ENCODE measurements at regions not wholly inside any gene's neighbourhood (a gene's known extent, or its start where the extent isn't known, plus 50 kb on each side); places are given as distances from the start of the nearest gene placed in this dataset.

DNA sequence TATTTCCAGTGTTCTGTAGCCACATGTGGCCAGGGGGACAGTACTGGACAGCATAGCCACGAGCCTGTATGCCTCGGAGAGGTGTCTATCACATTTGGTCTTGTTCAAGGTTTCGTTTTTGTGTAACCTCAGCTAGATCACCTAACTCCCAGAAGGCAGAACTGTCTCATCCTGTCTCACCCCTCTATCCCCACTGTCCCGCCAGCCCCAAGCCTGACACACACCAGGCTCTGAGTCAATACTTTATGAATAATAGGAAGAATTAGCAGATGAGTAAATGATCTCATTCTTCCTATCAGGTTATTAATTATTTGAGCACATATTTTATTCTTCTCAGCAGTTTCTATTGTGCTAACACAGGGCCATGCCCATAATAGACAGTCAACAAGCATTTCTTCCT is 132.2 kb downstream of the NUFIP1 start:
- no TSS peak for BruUV-seq (replicated peaks)

More for the DNA sequence above, 132.2 kb downstream of the NUFIP1 start:
- CTCF ChIA-PET (ENCODE audit: low intra/inter-chr PET ratio, low total read pairs), result no interaction called here
- Histone ChIP-seq H3K36me3 (replicated peaks in 1 of 2; ENCODE audit: control insufficient read depth in 1 of 2, insufficient read depth in 2 of 2, low read length in 2 of 2) (no peaks in the 10 kb centered on the region), H3K4me1 (ENCODE audit: insufficient read depth, low read length) (peaks cover 37% of the 10 kb centered on the region), H3K9ac (ENCODE audit: insufficient read depth, low read depth, low read length) (no peak overlapping the region), H2AFZ (ENCODE audit: low read length) (no peak overlapping the region), H3K27ac (ENCODE audit: extremely low read length, insufficient read depth, low read length) (no peak overlapping the region), H3K4me2 (ENCODE audit: low read depth, low read length) (no peak overlapping the region), H3K79me2 (ENCODE audit: insufficient read depth, low read length) (no peaks in the 10 kb centered on the region), H3K4me3 (replicated peaks in 1 of 3; ENCODE audit: insufficient read depth in 1 of 3, low read depth in 2 of 3, low read length in 3 of 3) (no peak overlapping the region), H4K20me1 (ENCODE audit: insufficient read depth, low read length) (no peaks in the 10 kb centered on the region), H3K9me3 (ENCODE audit: low read length) (no peaks in the 10 kb centered on the region), H3K27me3 (ENCODE audit: control insufficient read depth in 1 of 2, insufficient read depth in 2 of 2, low read length in 2 of 2) (no peaks in the 10 kb centered on the region; a peak in 1 of 5 replicates)
- in situ Hi-C loops (cut with HindIII; ENCODE audit: extremely low pct_ligation_motif_present, low pct_unique_long_range_greater_than_20kb) (no loop called here), intact Hi-C loops (cut with micrococcal nuclease; ENCODE audit: unreplicated experiment) (no loop called here)
- FAIRE-seq (no peak), ATAC-seq (no peak), DNase-seq (ENCODE audit: low spot score) (no peak)
- POLR2A ChIA-PET, result no interaction called here
- TF ChIP-seq, protein P1, sequence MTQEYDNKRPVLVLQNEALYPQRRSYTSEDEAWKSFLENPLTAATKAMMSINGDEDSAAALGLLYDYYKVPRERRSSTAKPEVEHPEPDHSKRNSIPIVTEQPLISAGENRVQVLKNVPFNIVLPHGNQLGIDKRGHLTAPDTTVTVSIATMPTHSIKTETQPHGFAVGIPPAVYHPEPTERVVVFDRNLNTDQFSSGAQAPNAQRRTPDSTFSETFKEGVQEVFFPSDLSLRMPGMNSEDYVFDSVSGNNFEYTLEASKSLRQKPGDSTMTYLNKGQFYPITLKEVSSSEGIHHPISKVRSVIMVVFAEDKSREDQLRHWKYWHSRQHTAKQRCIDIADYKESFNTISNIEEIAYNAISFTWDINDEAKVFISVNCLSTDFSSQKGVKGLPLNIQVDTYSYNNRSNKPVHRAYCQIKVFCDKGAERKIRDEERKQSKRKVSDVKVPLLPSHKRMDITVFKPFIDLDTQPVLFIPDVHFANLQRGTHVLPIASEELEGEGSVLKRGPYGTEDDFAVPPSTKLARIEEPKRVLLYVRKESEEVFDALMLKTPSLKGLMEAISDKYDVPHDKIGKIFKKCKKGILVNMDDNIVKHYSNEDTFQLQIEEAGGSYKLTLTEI (CRISPR knock-in tag; conservative IDR thresholded peaks at IDR 0.05), result no peak
- TF ChIP-seq, protein P2, sequence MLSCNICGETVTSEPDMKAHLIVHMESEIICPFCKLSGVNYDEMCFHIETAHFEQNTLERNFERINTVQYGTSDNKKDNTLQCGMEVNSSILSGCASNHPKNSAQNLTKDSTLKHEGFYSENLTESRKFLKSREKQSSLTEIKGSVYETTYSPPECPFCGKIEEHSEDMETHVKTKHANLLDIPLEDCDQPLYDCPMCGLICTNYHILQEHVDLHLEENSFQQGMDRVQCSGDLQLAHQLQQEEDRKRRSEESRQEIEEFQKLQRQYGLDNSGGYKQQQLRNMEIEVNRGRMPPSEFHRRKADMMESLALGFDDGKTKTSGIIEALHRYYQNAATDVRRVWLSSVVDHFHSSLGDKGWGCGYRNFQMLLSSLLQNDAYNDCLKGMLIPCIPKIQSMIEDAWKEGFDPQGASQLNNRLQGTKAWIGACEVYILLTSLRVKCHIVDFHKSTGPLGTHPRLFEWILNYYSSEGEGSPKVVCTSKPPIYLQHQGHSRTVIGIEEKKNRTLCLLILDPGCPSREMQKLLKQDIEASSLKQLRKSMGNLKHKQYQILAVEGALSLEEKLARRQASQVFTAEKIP (CRISPR knock-in tag; IDR thresholded peaks at IDR 0.05; ENCODE audit: borderline replicate concordance), result no peak
- TF ChIP-seq ZNF772 (CRISPR knock-in tag; IDR thresholded peaks at IDR 0.05), result no peak
- TF ChIP-seq, protein P3, sequence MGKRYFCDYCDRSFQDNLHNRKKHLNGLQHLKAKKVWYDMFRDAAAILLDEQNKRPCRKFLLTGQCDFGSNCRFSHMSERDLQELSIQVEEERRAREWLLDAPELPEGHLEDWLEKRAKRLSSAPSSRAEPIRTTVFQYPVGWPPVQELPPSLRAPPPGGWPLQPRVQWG (CRISPR knock-in tag; IDR thresholded peaks at IDR 0.05; ENCODE audit: borderline replicate concordance, low read depth), result no peak
- TF ChIP-seq, protein P4, sequence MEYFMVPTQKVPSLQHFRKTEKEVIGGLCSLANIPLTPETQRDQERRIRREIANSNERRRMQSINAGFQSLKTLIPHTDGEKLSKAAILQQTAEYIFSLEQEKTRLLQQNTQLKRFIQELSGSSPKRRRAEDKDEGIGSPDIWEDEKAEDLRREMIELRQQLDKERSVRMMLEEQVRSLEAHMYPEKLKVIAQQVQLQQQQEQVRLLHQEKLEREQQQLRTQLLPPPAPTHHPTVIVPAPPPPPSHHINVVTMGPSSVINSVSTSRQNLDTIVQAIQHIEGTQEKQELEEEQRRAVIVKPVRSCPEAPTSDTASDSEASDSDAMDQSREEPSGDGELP (IDR thresholded peaks at IDR 0.05; ENCODE audit: borderline replicate concordance, low read depth), result no peak
- TF ChIP-seq FOXO1 (CRISPR knock-in tag; IDR thresholded peaks at IDR 0.05), result no peak
- TF ChIP-seq ZNF724P (CRISPR knock-in tag; IDR thresholded peaks at IDR 0.05; ENCODE audit: borderline replicate concordance), result no peak
- TF ChIP-seq, protein P5, sequence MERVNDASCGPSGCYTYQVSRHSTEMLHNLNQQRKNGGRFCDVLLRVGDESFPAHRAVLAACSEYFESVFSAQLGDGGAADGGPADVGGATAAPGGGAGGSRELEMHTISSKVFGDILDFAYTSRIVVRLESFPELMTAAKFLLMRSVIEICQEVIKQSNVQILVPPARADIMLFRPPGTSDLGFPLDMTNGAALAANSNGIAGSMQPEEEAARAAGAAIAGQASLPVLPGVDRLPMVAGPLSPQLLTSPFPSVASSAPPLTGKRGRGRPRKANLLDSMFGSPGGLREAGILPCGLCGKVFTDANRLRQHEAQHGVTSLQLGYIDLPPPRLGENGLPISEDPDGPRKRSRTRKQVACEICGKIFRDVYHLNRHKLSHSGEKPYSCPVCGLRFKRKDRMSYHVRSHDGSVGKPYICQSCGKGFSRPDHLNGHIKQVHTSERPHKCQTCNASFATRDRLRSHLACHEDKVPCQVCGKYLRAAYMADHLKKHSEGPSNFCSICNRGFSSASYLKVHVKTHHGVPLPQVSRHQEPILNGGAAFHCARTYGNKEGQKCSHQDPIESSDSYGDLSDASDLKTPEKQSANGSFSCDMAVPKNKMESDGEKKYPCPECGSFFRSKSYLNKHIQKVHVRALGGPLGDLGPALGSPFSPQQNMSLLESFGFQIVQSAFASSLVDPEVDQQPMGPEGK (CRISPR knock-in tag; IDR thresholded peaks at IDR 0.05), result no peak
- no peak for TF ChIP-seq NCOA5 (CRISPR knock-in tag; IDR thresholded peaks at IDR 0.05)
- TF ChIP-seq, protein P6, sequence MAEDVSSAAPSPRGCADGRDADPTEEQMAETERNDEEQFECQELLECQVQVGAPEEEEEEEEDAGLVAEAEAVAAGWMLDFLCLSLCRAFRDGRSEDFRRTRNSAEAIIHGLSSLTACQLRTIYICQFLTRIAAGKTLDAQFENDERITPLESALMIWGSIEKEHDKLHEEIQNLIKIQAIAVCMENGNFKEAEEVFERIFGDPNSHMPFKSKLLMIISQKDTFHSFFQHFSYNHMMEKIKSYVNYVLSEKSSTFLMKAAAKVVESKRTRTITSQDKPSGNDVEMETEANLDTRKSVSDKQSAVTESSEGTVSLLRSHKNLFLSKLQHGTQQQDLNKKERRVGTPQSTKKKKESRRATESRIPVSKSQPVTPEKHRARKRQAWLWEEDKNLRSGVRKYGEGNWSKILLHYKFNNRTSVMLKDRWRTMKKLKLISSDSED (CRISPR knock-in tag; IDR thresholded peaks at IDR 0.05), result no peak
- TF ChIP-seq, protein P7, sequence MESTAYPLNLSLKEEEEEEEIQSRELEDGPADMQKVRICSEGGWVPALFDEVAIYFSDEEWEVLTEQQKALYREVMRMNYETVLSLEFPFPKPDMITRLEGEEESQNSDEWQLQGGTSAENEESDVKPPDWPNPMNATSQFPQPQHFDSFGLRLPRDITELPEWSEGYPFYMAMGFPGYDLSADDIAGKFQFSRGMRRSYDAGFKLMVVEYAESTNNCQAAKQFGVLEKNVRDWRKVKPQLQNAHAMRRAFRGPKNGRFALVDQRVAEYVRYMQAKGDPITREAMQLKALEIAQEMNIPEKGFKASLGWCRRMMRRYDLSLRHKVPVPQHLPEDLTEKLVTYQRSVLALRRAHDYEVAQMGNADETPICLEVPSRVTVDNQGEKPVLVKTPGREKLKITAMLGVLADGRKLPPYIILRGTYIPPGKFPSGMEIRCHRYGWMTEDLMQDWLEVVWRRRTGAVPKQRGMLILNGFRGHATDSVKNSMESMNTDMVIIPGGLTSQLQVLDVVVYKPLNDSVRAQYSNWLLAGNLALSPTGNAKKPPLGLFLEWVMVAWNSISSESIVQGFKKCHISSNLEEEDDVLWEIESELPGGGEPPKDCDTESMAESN (CRISPR knock-in tag; conservative IDR thresholded peaks at IDR 0.05), result no peak
- 25% methylated on average over 4 of the region's 4 CpGs for WGBS (ENCODE audit: low lambda C conversion rate)
